Keratinocyte (primary cell): ENCODE measurements at regions not wholly inside any gene's neighbourhood (a gene's known extent, or its start where the extent isn't known, plus 50 kb on each side); places are given as distances from the start of the nearest gene placed in this dataset.
A peak's percentile ranks its signal among the peaks of the same experiment; 100 is the strongest.

Source experiments
- DNase-seq: peaks from one replicate; pipeline ENCODE4 v3.0.0-alpha.2; 2011; ENCODE audit warnings: low read depth, missing footprints, low spot score
- FAIRE-seq: peaks from 2 replicates; lab custom pipeline; 2011; peaks lifted over from hg19 to GRCh38; lab: Jason Lieb, UNC
- H2AFZ ChIP-seq: 2 replicates; pipeline ENCODE4 v1.6.0; 2012; ENCODE audit warnings: low read length, control low read depth, inconsistent platforms; ENCODE audit not compliant: control insufficient read depth
- H3K27ac ChIP-seq: 2 replicates; pipeline ENCODE4 v1.5.1; 2011; ENCODE audit warnings: low read length; ENCODE audit not compliant: control insufficient read depth, insufficient read depth
- H3K27me3 ChIP-seq: 3 replicates; pipeline ENCODE4 v1.6.0; 2011; ENCODE audit warnings: low read length; ENCODE audit not compliant: control insufficient read depth, insufficient read depth; ENCODE audit errors: extremely low read depth
- H3K36me3 ChIP-seq, 2 experiments: 2 replicates in 1 of 2; 3 replicates in 1 of 2; pipeline ENCODE4 v1.5.1; 2011; ENCODE audit warnings: low read length in 2 of 2, mild to moderate bottlenecking in 1 of 2; ENCODE audit not compliant: control insufficient read depth in 2 of 2, insufficient read depth in 2 of 2; ENCODE audit errors: extremely low read depth in 1 of 2
- H3K4me1 ChIP-seq: 3 replicates; pipeline ENCODE4 v1.5.1; 2011; ENCODE audit warnings: low read length; ENCODE audit not compliant: control insufficient read depth, insufficient read depth; ENCODE audit errors: extremely low read depth
- H3K4me2 ChIP-seq: 3 replicates; pipeline ENCODE4 v1.6.0; 2011; ENCODE audit warnings: low read depth, low read length; ENCODE audit not compliant: control insufficient read depth, insufficient read depth; ENCODE audit errors: extremely low read depth
- H3K4me3 ChIP-seq, 3 experiments: fragments of 200-600 bp in 1 of 3; sonication (generic) in 1 of 3; 2 replicates in 2 of 3; 3 replicates in 1 of 3; pipeline ENCODE4 v1.5.1; 2011 to 2016; ENCODE audit warnings: low read length in 3 of 3, mild to moderate bottlenecking in 3 of 3, control low read depth in 2 of 3, inconsistent platforms in 1 of 3, low read depth in 1 of 3, mixed read lengths in 1 of 3, mixed run types in 1 of 3, moderate library complexity in 1 of 3; ENCODE audit not compliant: control insufficient read depth in 2 of 3, insufficient read depth in 2 of 3; ENCODE audit errors: extremely low read depth in 1 of 3
- H3K79me2 ChIP-seq: 2 replicates; pipeline ENCODE4 v1.6.0; 2012; ENCODE audit warnings: low read length; ENCODE audit not compliant: control insufficient read depth, insufficient read depth
- H3K9ac ChIP-seq: 3 replicates; pipeline ENCODE4 v1.6.0; 2011; ENCODE audit warnings: low read length; ENCODE audit not compliant: control insufficient read depth, insufficient read depth; ENCODE audit errors: extremely low read depth
- H3K9me1 ChIP-seq: 3 replicates; pipeline ENCODE4 v1.6.0; 2011; ENCODE audit warnings: low read length; ENCODE audit not compliant: control insufficient read depth, insufficient read depth; ENCODE audit errors: extremely low read depth
- H3K9me3 ChIP-seq: 2 replicates; pipeline ENCODE4 v1.5.1; 2012; ENCODE audit warnings: low read depth, low read length; ENCODE audit not compliant: control insufficient read depth
- H4K20me1 ChIP-seq: 3 replicates; pipeline ENCODE4 v1.6.0; 2011; ENCODE audit warnings: low read length; ENCODE audit not compliant: control insufficient read depth, insufficient read depth; ENCODE audit errors: extremely low read depth
- CTCF ChIP-seq, 3 experiments: IDR thresholded peaks in 1 of 3; conservative IDR thresholded peaks in 1 of 3; optimal IDR thresholded peaks in 1 of 3; 2 replicates in 2 of 3; 3 replicates in 1 of 3; pipeline versions ENCODE3 to v1.5.1; 2011; ENCODE audit warnings: low read length in 3 of 3, mild to moderate bottlenecking in 3 of 3, moderate library complexity in 2 of 3, control low read depth in 1 of 3, inconsistent platforms in 1 of 3; ENCODE audit not compliant: insufficient read depth in 2 of 3; ENCODE audit errors: extremely low read depth in 1 of 3
- EZH2 ChIP-seq: IDR thresholded peaks from one replicate; pipeline ENCODE4 v1.6.1; 2012; ENCODE audit warnings: inconsistent platforms, mild to moderate bottlenecking, low read length, moderate library complexity
- dilution Hi-C: fragments of 300-500 bp; cut with MboI; formaldehyde crosslinking; loops from one replicate; pipeline ENCODE4 v1.7.0; 2020; ENCODE audit warnings: low sequenced_read_pairs; ENCODE audit not compliant: extremely low pct_ligation_motif_present

GRCh38 chr20:19867074-19867473 lies 109.0 kb downstream of the RIN2 start:
- Histone ChIP-seq H3K27ac (no peak overlapping the region), H3K4me1 (no peaks in the 10 kb centered on the region), H3K9ac (no peak overlapping the region), H4K20me1 (no peaks in the 10 kb centered on the region), H3K27me3 (no peaks in the 10 kb centered on the region), H3K4me2 (no peak overlapping the region), H2AFZ (no peak overlapping the region), H3K4me3 (no peak overlapping the region), H3K79me2 (no peaks in the 10 kb centered on the region), H3K36me3 (no peaks in the 10 kb centered on the region), H3K9me1 (no peaks in the 10 kb centered on the region), H3K9me3 (no peaks in the 10 kb centered on the region)
- FAIRE-seq (peak; percentile 71), DNase-seq (no peak)
- no peak for TF ChIP-seq EZH2
- TF ChIP-seq CTCF (optimal IDR thresholded peaks at IDR 0.05 in 1 of 3, IDR thresholded peaks at IDR 0.05 in 1 of 3, conservative IDR thresholded peaks at IDR 0.05 in 1 of 3; ENCODE audit: extremely low read depth in 1 of 3, insufficient read depth in 2 of 3, low read length in 3 of 3): no peak
- dilution Hi-C loops: no loop called here

DNA sequence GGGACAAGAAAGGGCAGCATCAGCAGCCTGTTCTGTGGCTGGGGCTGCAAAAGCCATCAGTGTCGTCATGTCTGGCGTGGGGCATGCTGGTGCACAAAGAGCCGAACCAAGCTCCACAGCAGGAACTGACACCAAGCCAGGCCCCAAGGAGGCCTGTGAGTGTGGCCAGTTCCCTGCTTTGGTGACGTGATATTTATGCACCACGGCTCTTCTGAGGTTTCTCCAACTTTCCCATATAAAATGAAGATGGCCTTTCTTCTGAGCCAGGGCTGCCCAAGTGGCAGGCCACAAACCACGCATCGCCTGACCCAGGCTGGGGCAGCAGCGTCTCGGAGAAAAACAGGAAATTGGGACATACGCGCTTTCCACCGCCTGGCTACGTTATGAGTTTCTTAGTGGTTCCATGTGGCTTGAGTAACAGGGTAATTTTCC lies 109.9 kb downstream of the RIN2 start:
- no peaks in the 10 kb centered on the region for H3K27me3 ChIP-seq

More for the DNA sequence above, 109.9 kb downstream of the RIN2 start:
- H3K4me3 ChIP-seq: no peak overlapping the region
- dilution Hi-C loops: no loop called here
- no peak overlapping the region for H3K4me2 ChIP-seq
- no peak overlapping the region for H2AFZ ChIP-seq
- H3K9me3 ChIP-seq: no peaks in the 10 kb centered on the region
- no peaks in the 10 kb centered on the region for H3K36me3 ChIP-seq
- TF ChIP-seq EZH2 (no peak), CTCF (optimal IDR thresholded peaks at IDR 0.05 in 1 of 3, IDR thresholded peaks at IDR 0.05 in 1 of 3, conservative IDR thresholded peaks at IDR 0.05 in 1 of 3; ENCODE audit: extremely low read depth in 1 of 3, insufficient read depth in 2 of 3, low read length in 3 of 3) (no peak)
- no peak for DNase-seq
- FAIRE-seq: no peak
- no peak overlapping the region for H3K9ac ChIP-seq
- H3K9me1 ChIP-seq: no peaks in the 10 kb centered on the region
- H4K20me1 ChIP-seq: no peaks in the 10 kb centered on the region
- H3K4me1 ChIP-seq: no peaks in the 10 kb centered on the region
- no peak overlapping the region for H3K27ac ChIP-seq
- no peaks in the 10 kb centered on the region for H3K79me2 ChIP-seq
